DOHH2 (cell line): ENCODE measurements at regions not wholly inside any gene's neighbourhood (a gene's known extent, or its start where the extent isn't known, plus 50 kb on each side); places are given as distances from the start of the nearest gene placed in this dataset.

Experiments used
- CTCF ChIP-seq: fragments of 200-600 bp; sonication (generic); IDR thresholded peaks from one replicate; pipeline ENCODE4 v1.5.1; 2014; ENCODE audit warnings: antibody characterized with exemption, mild to moderate bottlenecking, low read depth, low read length; ENCODE audit not compliant: poor library complexity, severe bottlenecking
- EZH2phosphoT487 ChIP-seq: fragments of 200-600 bp; sonication (generic); IDR thresholded peaks from 2 replicates; pipeline ENCODE4 v1.6.1; 2017; ENCODE audit warnings: borderline replicate concordance, mild to moderate bottlenecking, antibody characterized with exemption, low read length, moderate library complexity, mixed read lengths

- no peak for TF ChIP-seq CTCF
- no peak for TF ChIP-seq EZH2phosphoT487
These were observed 500.0 kb upstream of the SETBP1 start for GRCh38 chr18:44180683-44181082.
